Sigmoid colon (tissue), 4 donors: ENCODE measurements at regions not wholly inside any gene's neighbourhood (a gene's known extent, or its start where the extent isn't known, plus 50 kb on each side); places are given as distances from the start of the nearest gene placed in this dataset.

Source experiments
- CTCF ChIP-seq, 4 experiments: fragments of 450-650 bp in 3 of 4; fragments of 200-600 bp in 1 of 4; IDR thresholded peaks; one replicate each; pipeline ENCODE4 v1.5.1; 2016 to 2019; ENCODE audit warnings: antibody characterized with exemption in 4 of 4, mild to moderate bottlenecking in 3 of 4, moderate library complexity in 2 of 4
- POLR2A ChIP-seq, 2 donors: fragments of 450-650 bp; IDR thresholded peaks; one replicate each; pipeline ENCODE4 v1.6.1; 2016; ENCODE audit warnings: antibody characterized with exemption in 2 of 2, mild to moderate bottlenecking in 2 of 2, moderate library complexity in 2 of 2
- POLR2AphosphoS5 ChIP-seq, 4 donors: sonication (generic); formaldehyde crosslinking; IDR thresholded peaks; one replicate each; pipeline ENCODE4 v1.6.1; 2017; ENCODE audit warnings: antibody characterized with exemption in 4 of 4

GRCh38 chr6:150496629-150497028, 103.1 kb upstream of the PLEKHG1 start:
- no peak for TF ChIP-seq POLR2A (IDR thresholded peaks at IDR 0.05)
- no peak for TF ChIP-seq POLR2AphosphoS5 (IDR thresholded peaks at IDR 0.05)
- TF ChIP-seq CTCF (IDR thresholded peaks at IDR 0.05), result no peak
